Stimulated activated naive CD4-positive, alpha-beta T cell (primary cell): ENCODE measurements at regions not wholly inside any gene's neighbourhood (a gene's known extent, or its start where the extent isn't known, plus 50 kb on each side); places are given as distances from the start of the nearest gene placed in this dataset.

Experiments used
- DNase-seq, 6 experiments: peaks; one replicate each; lab custom pipeline; 2025; lab: John Stamatoyannopoulos, UW

DNA sequence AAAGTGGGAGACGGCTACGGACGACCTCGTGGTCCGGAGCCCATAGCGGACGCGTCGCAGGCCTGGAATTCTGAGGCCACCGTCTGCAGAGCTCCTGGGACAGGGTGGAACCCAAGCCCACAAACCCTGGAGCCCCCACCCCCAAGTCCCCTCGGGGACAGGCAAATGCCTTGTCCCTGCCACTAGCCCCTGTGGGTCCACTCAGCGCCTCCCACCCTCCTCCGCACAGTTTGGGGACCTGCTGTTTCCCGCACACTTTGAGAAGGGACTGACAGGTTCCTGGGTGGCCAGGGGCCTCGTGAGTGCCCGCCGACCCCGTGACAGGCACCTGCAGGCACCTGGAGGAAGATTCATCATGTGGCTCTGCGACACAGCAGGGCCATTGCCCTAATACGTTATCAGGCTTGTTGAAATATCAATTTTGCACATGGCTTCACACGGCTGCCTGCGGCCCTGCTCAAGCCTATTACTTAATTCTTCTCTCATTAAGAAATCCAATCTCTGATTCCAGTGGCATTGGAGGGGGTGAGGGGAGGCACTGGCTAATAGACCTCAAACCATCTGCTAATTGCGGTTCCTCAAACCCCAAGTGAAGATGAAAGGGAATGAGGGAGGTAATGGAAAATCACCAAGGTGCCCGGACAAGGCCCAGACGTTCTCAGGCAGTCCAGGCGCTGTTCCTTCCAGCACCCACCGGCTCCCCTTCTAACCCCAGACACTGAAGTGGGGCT is 672.5 kb downstream of the BRD1 start:
- no peak for DNase-seq

DNA sequence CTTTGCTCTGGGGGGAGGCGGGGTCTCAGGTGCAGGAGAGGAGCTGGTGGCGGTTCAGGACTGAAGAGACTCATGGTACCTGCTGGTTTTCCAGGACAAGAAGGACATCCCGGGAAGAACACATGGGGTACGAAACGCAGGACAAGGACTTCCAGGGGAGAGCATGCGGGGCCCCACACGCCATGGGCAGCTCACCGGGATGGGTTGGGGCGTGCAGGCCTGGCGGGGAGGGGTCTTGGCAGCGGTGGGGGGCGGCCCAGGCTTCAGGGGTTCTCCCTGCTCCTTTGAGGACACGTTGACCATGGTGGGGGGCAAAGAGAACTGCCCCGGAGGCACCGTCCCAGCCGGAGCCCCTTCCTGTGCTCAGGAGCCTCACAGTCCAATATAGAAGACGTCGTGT is 673.2 kb downstream of the BRD1 start:
- DNase-seq, result no peak

DNA sequence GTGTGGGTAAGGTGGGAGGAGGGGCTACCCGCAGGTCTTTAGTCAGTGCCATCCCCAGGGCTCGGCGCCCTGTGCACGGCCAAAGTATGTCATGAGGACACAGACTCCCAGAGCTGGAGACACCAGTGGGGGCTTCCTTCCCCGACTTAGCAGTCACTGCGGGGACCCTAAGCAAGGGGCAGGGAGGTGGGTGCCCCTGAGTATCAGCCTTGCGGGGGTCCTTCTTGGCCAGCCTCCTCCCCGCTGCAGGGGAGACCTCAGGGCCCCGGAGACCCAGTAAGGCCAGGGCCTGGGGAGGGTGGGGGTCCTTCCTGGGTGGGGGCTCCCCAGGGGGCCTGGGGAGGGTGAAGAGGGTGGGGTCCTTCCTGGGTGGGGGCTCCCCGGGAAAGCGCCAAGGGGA is 673.8 kb downstream of the BRD1 start:
- DNase-seq, result no peak

DNA sequence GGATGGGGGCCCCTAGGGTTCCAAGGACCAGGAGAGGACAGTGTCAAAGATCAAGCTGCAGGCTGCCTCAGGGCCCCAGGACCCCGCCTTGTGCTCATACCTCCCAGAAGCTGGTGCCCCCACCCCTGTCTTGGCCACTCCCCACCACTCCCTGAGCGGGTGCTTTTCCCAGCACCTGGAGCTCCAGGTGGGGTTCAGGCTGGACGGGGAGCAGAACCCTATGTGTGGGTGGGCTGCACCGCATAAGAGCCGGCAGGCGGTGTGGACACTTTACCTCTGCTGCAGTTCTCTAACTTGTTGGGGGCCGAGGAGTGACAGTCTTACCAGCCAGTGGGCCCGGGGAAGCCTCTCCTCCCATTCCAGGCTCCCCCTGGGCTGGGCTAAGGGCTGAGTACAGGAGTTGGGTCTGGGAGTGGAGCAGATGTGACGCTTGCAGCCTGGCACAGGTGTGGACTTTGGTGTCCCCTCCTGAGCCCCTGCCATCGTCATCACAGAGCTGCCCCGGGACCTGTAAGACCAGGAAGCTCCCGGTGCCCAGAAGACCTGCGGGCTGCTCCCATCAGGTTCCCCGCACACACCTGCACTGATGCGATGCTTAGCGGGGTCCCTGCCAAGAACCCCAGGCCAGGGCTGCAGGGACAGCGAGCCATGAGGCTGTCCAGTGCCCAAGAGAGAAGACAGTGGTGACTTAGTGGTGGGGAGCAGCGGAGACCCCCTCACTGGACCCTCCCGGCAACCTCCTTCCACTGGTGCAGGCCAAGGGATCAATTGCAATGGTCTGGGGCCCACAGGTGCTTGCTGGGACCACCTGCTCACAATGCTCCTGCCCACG is 674.5 kb downstream of the BRD1 start:
- DNase-seq, result no peak

DNA sequence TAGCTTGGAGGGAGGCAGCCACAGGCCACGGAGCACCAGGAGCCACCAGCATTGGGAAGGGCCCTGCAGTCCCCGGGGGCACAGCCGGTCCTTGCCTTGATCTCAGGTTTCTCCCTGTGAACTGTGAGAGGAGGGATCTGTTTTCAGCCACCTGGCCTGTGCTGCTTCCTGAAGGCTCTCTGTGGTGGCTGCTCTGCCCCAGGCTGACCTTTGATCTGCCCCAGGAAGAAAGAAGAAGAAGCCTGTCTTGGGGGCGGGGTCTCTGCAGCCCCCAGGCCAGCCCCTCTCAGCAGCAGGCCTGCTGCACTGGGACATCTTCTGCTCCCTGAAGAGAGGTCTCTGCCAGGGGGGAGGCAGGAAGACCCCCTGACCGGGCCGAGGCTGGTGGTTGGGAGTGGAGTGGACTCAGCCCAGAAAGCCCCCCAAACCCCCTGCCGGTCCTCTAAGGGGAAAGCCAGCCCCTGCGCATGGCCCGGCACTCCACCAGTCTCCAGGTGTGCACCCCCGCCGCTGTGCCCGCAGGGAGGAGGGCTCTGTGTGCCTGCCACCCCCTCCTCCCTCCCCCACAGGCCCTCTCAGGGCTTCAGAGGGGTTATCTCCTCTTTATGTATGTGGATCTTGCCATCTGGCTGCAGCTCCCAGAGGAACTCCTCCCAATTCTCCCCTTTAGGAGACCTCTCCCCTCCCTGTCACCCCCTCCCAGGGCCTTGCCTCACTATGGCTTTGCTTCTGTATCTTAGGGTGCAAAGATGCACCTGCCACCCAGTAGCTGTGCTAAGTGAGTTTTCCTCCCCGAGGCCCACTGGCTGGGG is 675.3 kb downstream of the BRD1 start:
- DNase-seq, result no peak

DNA sequence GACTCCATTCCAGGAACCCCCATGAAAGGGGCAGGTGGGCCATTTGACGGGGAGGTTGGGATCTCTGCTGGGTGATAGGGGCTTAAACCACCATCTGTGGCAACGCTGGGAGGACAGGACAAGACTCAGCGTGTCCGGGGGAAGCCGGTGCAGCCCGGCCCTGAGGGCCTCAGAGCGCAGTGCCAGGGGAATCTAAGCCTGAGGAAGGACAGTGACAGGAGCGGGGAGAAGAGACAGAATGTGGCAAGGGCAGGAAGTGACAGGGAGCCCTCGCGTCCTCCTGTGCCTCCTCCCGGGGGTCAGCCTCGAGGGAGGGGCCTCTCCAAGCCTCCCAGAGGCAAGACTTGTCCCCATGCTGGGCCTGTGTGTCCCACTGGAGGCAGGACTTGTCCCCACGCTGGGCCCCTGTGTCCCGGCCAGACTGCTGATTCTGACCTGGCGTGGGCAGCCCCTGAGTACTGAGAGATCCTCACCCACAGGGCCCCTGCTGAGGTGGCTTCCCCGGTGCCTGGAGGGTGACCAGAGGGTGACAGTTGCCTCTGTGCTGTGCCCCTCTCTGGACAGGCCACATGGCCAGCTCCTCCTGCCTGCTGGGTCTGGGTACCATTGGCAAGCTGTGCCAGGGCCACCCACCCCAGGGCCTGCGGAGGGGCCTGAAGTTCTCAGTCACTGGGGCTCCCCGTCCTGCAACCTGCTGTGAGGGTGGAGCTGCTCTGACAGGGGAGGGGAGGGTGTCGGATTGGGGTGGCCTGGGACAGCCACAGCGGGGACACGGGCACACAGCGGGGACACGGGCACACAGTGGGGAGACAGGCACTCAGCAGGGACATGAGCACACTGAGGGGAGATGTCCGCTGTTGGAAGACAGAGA is 676.2 kb downstream of the BRD1 start:
- no peak for DNase-seq

DNA sequence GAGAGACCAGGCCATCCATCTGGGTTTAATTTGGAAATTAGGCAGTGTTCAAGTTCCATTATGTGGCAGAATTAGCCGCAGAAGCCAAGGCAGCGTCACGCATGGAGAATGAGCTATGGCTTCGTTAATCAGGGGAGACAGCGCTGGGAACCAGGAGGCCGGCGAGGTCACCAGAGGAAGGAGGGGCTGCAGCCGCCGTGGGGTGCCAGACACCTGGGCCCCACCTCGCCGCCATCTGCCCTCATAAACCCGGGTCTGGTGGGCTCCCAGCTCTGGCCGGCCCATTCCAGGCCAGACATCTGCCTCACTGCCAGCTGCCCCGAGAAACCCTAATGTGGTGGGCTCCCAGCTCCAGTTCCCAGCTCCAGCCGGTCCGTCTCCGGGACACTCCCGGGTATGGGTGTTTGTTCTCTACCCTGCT is 676.9 kb downstream of the BRD1 start:
- no peak for DNase-seq

DNA sequence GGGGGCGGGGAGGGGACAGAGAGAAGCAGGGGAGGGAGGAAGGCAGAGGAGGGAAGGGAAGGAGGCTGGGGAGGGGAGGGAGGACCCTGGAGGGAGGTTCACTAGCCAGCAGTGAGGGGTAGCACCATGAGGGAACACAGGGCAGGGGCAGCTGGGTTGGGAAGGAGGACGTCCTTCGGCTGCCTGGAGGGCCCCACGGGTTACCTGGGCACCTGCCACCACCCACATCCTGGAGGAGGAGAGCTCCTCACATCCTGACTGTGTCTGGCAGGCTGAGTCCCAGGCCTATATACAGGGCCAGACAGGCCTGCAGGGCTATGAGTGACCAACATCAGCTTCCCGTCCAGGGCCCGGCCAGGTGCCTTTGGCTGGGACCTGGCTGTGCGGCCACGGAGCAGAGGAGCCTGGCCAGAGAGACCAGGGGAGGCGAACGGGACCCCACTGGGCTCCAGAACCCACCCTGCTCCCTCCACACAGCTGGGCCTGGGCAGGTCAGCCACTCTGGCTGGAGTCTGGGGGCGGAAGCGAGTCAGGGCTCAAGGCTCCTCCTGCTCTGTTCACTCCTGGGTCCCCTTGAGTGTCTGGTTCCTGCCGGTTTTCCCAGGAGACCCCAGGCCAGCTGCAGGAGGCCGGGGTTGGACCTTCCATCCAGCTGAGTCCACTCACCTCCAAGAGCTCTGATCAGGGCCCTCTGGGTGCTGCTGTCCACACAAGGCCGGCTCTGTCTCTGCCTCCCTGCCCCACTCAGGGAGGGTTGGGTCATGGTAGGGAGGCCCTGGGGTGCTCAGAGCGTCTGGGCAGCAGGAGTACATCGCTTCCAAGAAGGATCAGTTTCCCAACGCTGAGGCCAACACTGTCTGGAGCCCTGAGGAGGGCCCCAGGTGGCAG is 677.7 kb downstream of the BRD1 start:
- no peak for DNase-seq

DNA sequence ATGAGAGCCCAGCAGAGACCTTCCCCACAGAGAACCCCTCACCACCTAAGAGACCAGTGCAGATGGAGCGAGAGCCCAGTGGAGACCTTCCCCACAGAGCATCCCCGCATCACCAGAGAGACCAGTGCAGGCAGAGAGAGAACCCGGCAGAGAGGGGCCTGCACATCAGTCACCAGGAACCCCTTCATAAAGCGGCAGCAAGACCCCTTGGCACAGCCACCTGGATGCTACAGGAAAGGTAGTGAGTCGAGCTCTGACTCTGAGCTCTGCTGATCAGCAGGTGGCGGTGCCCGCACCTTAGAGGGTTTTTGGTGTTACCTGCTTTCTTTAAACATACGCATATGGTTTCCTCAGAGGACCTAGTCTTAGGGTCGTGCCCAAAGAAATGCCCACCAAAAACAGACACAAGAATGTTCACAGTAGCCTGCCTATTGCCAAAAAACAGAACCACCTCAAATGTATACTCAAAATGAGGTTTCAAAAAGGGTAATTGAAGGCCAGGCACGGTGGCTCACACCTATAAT is 678.7 kb downstream of the BRD1 start:
- DNase-seq, result no peak

DNA sequence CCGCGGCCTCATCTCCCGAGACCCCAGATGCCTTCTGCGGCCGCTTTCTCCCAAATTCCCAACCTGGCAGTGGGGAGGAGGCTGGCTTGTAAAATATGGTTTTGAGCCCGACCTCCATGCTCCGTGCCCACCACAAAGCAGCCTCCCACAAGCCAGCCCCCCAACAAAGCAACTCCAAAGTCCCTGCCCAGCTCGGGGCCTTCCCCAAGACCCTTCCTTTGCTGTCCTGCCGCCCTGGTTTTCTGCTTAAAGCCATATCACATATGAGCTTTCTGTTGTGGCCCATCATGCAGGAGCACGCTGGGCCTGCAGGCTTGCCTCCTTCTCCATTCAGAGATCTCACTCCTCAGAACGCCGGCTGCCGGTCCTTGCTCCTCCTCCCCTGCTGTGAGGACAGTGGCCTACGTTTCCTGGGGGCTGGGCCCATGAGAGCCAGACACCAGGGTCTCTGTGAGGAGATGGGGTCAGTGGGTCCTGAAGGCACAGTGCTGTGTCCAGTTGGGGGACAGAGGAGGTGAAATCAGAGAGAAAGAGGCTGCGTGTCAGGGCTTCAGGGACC is 680.0 kb downstream of the BRD1 start:
- no peak for DNase-seq

DNA sequence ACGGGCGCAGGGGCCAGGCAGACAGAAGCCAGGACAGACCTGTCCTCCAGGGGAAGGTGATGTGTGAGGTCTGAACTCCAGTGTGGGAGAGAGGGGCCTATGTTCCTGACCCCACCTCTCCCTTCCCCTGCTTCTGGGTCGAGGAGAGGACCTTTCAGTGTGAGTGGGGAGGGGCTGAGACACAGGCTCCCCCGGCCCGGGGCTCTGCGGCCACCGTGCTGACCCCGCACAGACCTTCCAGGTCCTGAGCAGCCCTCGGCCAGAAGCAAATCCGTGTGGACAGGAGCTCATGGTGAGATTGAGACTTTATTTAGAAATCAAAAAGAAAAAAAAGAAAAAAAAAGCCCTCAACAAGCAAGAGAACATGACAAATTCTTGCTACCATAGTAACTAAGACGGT is 680.5 kb downstream of the BRD1 start:
- DNase-seq, result no peak

DNA sequence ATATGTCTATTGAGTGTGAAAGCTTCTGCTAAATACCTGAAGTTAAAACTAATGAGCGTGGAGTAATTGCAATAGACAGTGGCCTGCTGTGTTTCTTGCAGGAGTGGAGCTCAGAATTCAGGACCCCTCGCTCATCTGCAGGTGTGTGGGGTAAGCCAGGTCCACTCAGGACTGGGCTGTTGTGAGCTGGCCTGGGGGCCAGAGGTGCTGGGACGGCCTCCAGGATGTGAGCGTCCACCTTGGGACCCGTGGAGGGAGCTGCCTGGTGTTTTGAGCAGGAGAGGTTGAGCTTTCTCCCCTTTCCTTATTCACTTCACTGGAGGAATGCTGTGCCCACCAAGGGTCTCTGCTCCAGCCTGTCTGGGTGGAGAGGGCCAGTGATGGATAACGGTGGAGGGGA is 681.2 kb downstream of the BRD1 start:
- DNase-seq, result no peak

DNA sequence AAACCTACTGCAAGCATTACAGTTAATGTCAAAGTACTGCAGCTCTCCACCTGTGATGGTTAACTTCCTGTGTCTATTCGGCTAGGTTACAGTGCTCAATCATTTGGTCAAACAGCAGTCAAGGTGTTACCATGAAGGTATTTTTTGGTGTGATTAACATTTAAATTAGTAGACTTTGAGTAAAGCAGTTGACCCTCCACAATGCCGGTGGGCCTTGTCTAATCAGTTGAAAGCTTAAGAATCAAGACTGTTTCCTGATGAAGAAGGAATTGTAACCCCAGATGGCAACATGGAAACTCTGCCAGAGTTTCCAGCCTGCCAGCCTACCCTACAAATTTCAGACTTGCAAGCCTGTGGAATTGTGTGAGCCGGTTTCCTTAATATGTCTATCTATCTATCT is 683.9 kb downstream of the BRD1 start:
- DNase-seq, result no peak

DNA sequence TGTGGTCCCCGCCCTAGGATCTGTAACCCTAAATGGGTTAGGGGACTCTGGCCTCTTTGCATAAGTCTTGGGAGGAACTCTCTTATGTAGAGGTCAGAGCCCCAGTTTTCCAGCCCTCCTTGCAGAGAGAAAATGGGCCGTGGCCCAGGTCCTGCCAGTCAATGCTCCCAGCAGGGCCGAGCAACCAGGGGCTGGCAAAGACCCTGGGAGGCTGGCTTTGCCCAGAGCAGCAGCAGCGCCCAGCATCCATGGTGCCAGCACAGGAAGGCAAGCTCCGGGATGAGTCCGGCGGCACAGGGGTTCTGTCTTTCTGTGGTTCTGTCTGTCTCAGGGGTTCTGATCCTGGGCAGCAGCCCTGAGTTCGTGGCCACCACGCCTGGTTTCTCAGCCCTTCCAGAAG is 684.8 kb downstream of the BRD1 start:
- DNase-seq, result no peak

DNA sequence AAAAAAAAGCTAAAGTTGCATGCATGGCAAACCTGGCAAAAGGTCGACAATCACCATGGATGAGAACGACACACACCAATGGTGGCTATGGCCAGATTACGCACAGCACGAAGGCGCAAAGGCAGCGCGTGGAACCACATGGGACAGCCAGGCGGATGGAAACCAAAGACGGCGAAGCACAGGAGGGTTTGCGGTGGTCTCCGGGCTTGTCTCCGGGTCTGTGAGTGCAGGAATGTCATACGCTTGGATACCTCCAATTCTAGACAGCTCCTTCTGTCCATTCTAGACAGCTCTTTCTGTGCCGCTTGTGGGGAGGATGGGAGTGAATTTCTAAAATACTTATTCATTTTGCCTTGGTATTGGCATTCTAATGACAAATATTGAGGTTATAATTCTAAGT is 685.4 kb downstream of the BRD1 start:
- no peak for DNase-seq

DNA sequence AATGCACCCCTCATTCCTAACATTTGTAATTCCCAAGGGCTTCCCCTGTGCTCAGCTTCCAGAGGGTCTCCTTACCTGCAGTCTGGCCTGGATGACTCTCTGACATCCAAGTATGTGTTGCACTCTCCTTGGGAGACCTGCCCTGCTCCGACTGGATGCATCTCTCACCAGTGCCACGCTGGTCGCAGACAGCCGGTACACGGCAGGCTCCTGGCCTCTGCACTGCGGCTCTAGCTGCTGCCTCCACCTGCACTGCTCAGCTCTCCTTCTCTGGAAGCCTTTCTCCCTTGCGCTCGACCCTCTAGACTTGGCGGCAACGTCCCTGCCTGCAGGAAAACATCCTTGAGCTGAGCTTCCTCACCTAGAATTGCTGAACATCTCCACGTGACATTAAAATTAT is 685.9 kb downstream of the BRD1 start:
- DNase-seq, result no peak

DNA sequence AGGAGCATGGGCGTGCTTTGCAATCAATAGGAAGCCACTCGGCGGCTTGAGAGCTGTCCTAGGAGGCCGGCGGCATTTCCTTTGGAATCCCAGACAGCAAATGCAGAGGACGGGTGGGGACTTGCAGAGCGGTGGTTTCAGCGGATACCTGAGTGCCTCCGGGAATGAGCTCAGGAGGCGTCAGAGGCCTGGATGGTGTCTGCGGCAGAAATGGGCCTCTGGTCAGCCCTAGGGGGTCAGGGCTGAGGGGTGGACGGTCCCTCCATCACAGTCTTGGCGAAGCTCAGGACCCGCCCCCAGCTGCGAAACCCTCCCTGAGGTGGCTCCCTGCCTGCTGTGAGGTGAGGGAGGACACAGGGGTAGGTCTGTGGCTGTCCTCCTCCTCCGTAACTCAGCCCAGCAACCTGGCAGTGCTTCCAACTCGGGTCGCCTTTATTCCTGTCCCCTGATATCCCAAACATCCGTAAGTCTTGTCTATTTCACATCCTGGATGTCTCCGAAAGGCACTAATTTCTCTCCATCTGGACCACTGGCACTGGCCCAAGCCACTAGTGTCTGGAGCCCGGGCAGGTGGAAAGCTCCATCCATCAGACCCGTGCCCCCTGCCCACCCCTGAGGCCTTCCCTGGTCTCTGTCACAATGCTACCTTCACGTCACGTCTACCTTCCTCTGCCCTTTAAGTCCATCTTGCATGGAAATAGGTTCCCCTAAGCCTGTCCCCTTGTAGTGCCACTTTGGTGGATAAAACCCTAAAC is 686.6 kb downstream of the BRD1 start:
- no peak for DNase-seq

DNA sequence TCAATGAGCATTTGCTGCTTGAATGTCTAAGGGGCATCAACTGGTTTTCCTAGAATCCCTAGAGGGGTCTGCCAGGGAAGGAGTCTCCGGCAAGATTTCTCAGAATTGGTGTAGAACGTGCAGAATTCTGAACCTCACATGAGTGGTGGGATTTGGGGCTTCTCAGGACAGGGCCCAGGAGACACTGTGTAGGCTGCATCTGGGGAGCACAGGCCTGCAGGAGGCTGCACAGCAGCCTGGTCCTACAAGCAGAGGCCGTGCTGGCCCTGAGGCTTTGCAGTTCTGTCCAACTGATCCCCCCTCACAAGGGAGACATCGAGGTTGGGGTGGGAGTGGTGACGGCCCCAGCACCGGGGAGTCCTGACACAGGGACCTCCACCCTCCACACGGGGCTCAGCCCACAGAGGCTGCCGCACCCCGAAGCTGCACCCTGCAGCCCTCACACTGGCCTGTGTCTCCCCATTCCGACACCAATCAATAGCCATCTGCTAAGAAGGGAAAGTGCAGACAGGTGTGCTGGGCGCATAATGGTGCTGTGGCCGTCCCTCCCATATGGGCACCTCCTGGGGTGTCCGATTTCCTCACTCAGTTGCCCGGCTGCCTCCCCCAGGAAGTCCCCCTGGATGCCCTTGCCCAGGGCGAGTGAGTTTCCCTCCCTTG is 688.1 kb downstream of the BRD1 start:
- no peak for DNase-seq

DNA sequence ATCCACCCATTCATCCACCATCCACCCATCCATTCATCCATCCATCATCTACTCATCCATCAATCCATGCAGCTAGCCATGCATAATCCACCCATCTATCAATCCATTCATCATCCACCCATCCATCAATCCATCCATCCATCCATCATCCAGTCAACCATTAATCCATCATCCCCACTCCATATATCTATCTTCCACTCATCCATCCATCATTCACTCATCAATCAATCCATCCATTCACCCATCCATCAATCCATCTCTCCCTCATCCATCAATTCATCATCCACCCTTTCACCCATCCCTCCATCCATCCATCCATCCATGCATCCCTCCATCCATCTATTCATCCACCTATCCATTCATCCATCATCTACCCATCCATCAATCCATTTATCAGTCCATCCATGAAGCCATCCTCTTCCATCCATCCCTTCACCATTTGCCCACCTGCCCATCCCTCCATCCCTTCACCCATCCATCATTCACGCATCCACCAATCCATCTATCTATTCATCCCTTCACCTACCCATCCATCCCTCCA is 689.4 kb downstream of the BRD1 start:
- no peak for DNase-seq
